SK-N-SH (cell line): ENCODE measurements at regions not wholly inside any gene's neighbourhood (a gene's known extent, or its start where the extent isn't known, plus 50 kb on each side); places are given as distances from the start of the nearest gene placed in this dataset.

ENCODE experiments used
- CTCF ChIP-seq: fragments of 200-600 bp; sonication (generic); IDR thresholded peaks from 2 replicates; pipeline ENCODE4 v1.6.1; 2017; ENCODE audit warnings: antibody characterized with exemption, mild to moderate bottlenecking, moderate library complexity
- FOXM1 ChIP-seq: IDR thresholded peaks from 2 replicates; pipeline ENCODE4 v1.4.0; 2012; ENCODE audit warnings: low read depth, mild to moderate bottlenecking

GRCh38 chr2:8320311-8321066, 361.4 kb upstream of the ID2 start:
- TF ChIP-seq FOXM1, result no peak
- TF ChIP-seq CTCF, result no peak
